Liver (tissue), 8 donors: ENCODE measurements at regions not wholly inside any gene's neighbourhood (a gene's known extent, or its start where the extent isn't known, plus 50 kb on each side); places are given as distances from the start of the nearest gene placed in this dataset.

Source experiments
- DNase-seq: peaks from one replicate; pipeline ENCODE4 v3.0.0-alpha.2; 2017; ENCODE audit warnings: low spot score
- H3K27ac ChIP-seq, 2 donors: one replicate each; pipeline ENCODE4 v1.7.0; 2013; ENCODE audit warnings: inconsistent platforms in 2 of 2, low read length in 2 of 2, control low read depth in 1 of 2, low read depth in 1 of 2, mild to moderate bottlenecking in 1 of 2
- H3K27me3 ChIP-seq, 4 donors: one replicate each; pipeline versions ENCODE4 v1.6.1 to v1.7.0; 2013; ENCODE audit warnings: low read length in 3 of 4, inconsistent platforms in 1 of 4, mild to moderate bottlenecking in 1 of 4, moderate library complexity in 1 of 4; ENCODE audit not compliant: control insufficient read depth in 4 of 4, insufficient read depth in 4 of 4
- H3K36me3 ChIP-seq, 4 donors: one replicate each; pipeline versions ENCODE4 v1.6.1 to v1.7.0; 2013; ENCODE audit warnings: low read length in 3 of 4, mild to moderate bottlenecking in 3 of 4, low read depth in 1 of 4, moderate library complexity in 1 of 4; ENCODE audit not compliant: control insufficient read depth in 4 of 4, insufficient read depth in 3 of 4
- H3K4me1 ChIP-seq, 4 donors: one replicate each; pipeline versions ENCODE4 v1.6.1 to v1.7.0; 2013; ENCODE audit warnings: low read length in 3 of 4, mild to moderate bottlenecking in 3 of 4, moderate library complexity in 1 of 4; ENCODE audit not compliant: control insufficient read depth in 4 of 4, insufficient read depth in 4 of 4
- H3K4me3 ChIP-seq, 3 donors: one replicate each; pipeline versions ENCODE4 v1.6.1 to v1.7.0; 2013; ENCODE audit warnings: low read length in 3 of 3, control low read depth in 1 of 3, low read depth in 1 of 3, mild to moderate bottlenecking in 1 of 3
- H3K9ac ChIP-seq, 2 donors: one replicate each; pipeline ENCODE4 v1.7.0; 2013; ENCODE audit warnings: low read length in 2 of 2, mild to moderate bottlenecking in 2 of 2, moderate library complexity in 2 of 2, control low read depth in 1 of 2, low read depth in 1 of 2
- H3K9me3 ChIP-seq, 4 donors: one replicate each; pipeline versions ENCODE4 v1.6.1 to v1.7.0; 2013; ENCODE audit warnings: low read length in 3 of 4; ENCODE audit not compliant: control insufficient read depth in 4 of 4
- EGR1 ChIP-seq, 2 donors: IDR thresholded peaks; 2 replicates each; pipeline ENCODE4 v1.6.1; 2016 to 2018; ENCODE audit warnings: antibody characterized with exemption in 2 of 2, low read depth in 2 of 2
- FOXA2 ChIP-seq: IDR thresholded peaks from 2 replicates; pipeline ENCODE4 v1.6.1; 2016; ENCODE audit warnings: antibody characterized with exemption
- GABPA ChIP-seq, 2 donors: IDR thresholded peaks in 1 of 2; conservative IDR thresholded peaks in 1 of 2; 2 replicates each; pipeline ENCODE4 v1.6.1; 2016; ENCODE audit warnings: antibody characterized with exemption in 2 of 2, mild to moderate bottlenecking in 1 of 2, moderate library complexity in 1 of 2
- HNF4A ChIP-seq, 2 donors: conservative IDR thresholded peaks; 2 replicates each; pipeline ENCODE4 v1.6.1; 2016; ENCODE audit warnings: antibody characterized with exemption in 2 of 2, mild to moderate bottlenecking in 2 of 2
- HNF4G ChIP-seq: IDR thresholded peaks from 2 replicates; pipeline ENCODE4 v1.6.1; 2016; ENCODE audit warnings: antibody characterized with exemption
- JUND ChIP-seq, 2 donors: IDR thresholded peaks; 2 replicates each; pipeline ENCODE4 v1.6.1; 2016; ENCODE audit warnings: antibody characterized with exemption in 2 of 2
- NR2F2 ChIP-seq: IDR thresholded peaks from 2 replicates; pipeline ENCODE4 v1.6.1; 2016; ENCODE audit warnings: antibody characterized with exemption
- RAD21 ChIP-seq, 2 donors: IDR thresholded peaks; 2 replicates each; pipeline ENCODE4 v1.6.1; 2016; ENCODE audit warnings: antibody characterized with exemption in 2 of 2, mild to moderate bottlenecking in 2 of 2
- RXRA ChIP-seq, 2 donors: IDR thresholded peaks; 2 replicates each; pipeline ENCODE4 v1.6.1; 2017 to 2018; ENCODE audit warnings: antibody characterized with exemption in 2 of 2, mild to moderate bottlenecking in 1 of 2
- SP1 ChIP-seq: IDR thresholded peaks from 2 replicates; pipeline ENCODE4 v1.6.1; 2018; ENCODE audit warnings: antibody characterized with exemption, mild to moderate bottlenecking
- TAF1 ChIP-seq: conservative IDR thresholded peaks from 2 replicates; pipeline ENCODE4 v1.6.1; 2016; ENCODE audit warnings: antibody characterized with exemption, mild to moderate bottlenecking
- YY1 ChIP-seq: IDR thresholded peaks from 2 replicates; pipeline ENCODE4 v1.6.1; 2016; ENCODE audit warnings: antibody characterized with exemption, mild to moderate bottlenecking
- WGBS: extraction: QIAGEN DNeasy Blood & Tissue Kit; methylation state at CpG from one replicate; pipeline ENCODE4 v1.1.7; 2013; 5-methylcytosine and 5-hydroxymethylcytosine counted together
- TF ChIP-seq, protein P1 (sequence below): IDR thresholded peaks from 2 replicates; pipeline ENCODE4 v1.6.1; 2016; ENCODE audit warnings: antibody characterized with exemption
- TF ChIP-seq, protein P2 (sequence below): fragments of 150-350 bp; IDR thresholded peaks from 2 replicates; pipeline ENCODE4 v1.5.1; 2017; ENCODE audit warnings: improper control_type of control experiment, low read depth, low read length; ENCODE audit not compliant: missing input control
- TF ChIP-seq, protein P3 (sequence below): IDR thresholded peaks from 2 replicates; pipeline ENCODE4 v1.6.1; 2016; ENCODE audit warnings: antibody characterized with exemption
- TF ChIP-seq, protein P4 (sequence below): IDR thresholded peaks from 2 replicates; pipeline ENCODE4 v1.6.1; 2016; ENCODE audit warnings: antibody characterized with exemption
- TF ChIP-seq, protein P5 (sequence below): IDR thresholded peaks from 2 replicates; pipeline ENCODE4 v1.6.1; 2016; ENCODE audit warnings: antibody characterized with exemption, mild to moderate bottlenecking
- donor health status: healthy.
- donor health status: healthy.
- donor health status: healthy.
- donor health status: healthy.
- donor health status: healthy.

DNA sequence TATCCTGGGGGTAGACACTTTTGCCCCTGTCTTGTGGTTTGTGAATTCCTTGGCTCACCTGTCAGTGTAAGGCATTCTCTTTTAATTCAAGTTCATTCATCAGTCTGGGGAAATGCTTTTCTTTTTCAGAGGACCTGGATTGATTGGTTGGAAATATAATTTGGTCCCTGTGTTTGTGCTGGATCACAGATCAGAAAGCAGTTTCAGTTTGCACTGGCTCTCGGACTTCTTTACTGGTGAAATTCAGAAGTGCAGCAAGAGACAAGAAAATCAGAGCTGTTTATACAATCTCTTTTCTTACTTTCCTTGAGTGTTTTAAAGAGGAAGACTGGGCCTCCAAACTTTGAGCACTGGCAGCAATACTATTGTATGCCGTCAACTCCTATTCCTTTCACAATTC is 161.8 kb upstream of the KCNJ16 start:
- Histone ChIP-seq H3K4me3 (no peak overlapping the region), H3K27ac (no peak overlapping the region), H3K4me1 (no peaks in the 10 kb centered on the region), H3K27me3 (peaks cover 0 to 3% (median 0%) of the 10 kb centered on the region in 4 donors), H3K36me3 (no peaks in the 10 kb centered on the region), H3K9ac (no peak overlapping the region), H3K9me3 (no peaks in the 10 kb centered on the region)
- TF ChIP-seq NR2F2 (no peak), SP1 (no peak), RXRA (IDR thresholded peaks at IDR 0.05) (no peak), FOXA2 (no peak), HNF4G (no peak), YY1 (no peak), JUND (IDR thresholded peaks at IDR 0.05) (no peak), TAF1 (no peak)
- TF ChIP-seq, protein P1, sequence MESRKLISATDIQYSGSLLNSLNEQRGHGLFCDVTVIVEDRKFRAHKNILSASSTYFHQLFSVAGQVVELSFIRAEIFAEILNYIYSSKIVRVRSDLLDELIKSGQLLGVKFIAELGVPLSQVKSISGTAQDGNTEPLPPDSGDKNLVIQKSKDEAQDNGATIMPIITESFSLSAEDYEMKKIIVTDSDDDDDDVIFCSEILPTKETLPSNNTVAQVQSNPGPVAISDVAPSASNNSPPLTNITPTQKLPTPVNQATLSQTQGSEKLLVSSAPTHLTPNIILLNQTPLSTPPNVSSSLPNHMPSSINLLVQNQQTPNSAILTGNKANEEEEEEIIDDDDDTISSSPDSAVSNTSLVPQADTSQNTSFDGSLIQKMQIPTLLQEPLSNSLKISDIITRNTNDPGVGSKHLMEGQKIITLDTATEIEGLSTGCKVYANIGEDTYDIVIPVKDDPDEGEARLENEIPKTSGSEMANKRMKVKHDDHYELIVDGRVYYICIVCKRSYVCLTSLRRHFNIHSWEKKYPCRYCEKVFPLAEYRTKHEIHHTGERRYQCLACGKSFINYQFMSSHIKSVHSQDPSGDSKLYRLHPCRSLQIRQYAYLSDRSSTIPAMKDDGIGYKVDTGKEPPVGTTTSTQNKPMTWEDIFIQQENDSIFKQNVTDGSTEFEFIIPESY, result no peak
- TF ChIP-seq, protein P2, sequence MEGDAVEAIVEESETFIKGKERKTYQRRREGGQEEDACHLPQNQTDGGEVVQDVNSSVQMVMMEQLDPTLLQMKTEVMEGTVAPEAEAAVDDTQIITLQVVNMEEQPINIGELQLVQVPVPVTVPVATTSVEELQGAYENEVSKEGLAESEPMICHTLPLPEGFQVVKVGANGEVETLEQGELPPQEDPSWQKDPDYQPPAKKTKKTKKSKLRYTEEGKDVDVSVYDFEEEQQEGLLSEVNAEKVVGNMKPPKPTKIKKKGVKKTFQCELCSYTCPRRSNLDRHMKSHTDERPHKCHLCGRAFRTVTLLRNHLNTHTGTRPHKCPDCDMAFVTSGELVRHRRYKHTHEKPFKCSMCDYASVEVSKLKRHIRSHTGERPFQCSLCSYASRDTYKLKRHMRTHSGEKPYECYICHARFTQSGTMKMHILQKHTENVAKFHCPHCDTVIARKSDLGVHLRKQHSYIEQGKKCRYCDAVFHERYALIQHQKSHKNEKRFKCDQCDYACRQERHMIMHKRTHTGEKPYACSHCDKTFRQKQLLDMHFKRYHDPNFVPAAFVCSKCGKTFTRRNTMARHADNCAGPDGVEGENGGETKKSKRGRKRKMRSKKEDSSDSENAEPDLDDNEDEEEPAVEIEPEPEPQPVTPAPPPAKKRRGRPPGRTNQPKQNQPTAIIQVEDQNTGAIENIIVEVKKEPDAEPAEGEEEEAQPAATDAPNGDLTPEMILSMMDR, result no peak
- 89% methylated on average over 2 of the region's 2 CpGs for WGBS
- DNase-seq, result no peak

DNA sequence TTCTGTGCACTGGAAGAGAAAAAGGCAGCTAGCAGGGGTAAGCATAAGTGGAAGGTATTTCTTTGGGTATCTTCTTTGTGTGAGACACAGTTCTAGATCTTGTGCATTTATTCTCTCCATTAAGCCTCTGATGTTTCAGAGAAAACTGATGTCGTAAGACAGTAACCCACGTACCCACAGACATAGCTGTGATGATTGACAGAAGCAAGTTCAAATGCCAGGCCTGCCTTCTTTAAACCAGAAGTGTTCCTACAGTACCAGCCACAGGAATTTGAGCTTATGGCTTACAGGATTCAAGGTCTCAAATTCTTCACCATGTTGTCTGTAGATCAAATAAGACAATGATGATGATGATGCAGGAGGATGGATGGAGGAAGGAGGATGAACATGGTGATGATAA is 161.4 kb upstream of the KCNJ16 start:
- no peak overlapping the region for H3K9ac ChIP-seq
- no peaks in the 10 kb centered on the region for H3K4me1 ChIP-seq
- no peaks in the 10 kb centered on the region for H3K36me3 ChIP-seq
- no peak for DNase-seq
- 91% methylated on average over 2 of the region's 2 CpGs for WGBS
- peaks cover 0 to 3% (median 0%) of the 10 kb centered on the region in 4 donors for H3K27me3 ChIP-seq
- H3K9me3 ChIP-seq, result no peaks in the 10 kb centered on the region
- H3K4me3 ChIP-seq, result no peak overlapping the region
- H3K27ac ChIP-seq, result no peak overlapping the region
- no peak for TF ChIP-seq GABPA (IDR thresholded peaks at IDR 0.05 in 1 of 2, conservative IDR thresholded peaks at IDR 0.05 in 1 of 2)
- TF ChIP-seq, protein P3, sequence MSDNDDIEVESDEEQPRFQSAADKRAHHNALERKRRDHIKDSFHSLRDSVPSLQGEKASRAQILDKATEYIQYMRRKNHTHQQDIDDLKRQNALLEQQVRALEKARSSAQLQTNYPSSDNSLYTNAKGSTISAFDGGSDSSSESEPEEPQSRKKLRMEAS, result no peak
- no peak for TF ChIP-seq HNF4A (conservative IDR thresholded peaks at IDR 0.05)
- TF ChIP-seq HNF4G, result no peak
- no peak for TF ChIP-seq JUND (IDR thresholded peaks at IDR 0.05)
- no peak for TF ChIP-seq TAF1
- TF ChIP-seq, protein P4, sequence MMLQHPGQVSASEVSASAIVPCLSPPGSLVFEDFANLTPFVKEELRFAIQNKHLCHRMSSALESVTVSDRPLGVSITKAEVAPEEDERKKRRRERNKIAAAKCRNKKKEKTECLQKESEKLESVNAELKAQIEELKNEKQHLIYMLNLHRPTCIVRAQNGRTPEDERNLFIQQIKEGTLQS, result no peak
- no peak for TF ChIP-seq RAD21 (IDR thresholded peaks at IDR 0.05)
- TF ChIP-seq RXRA (IDR thresholded peaks at IDR 0.05), result no peak
- TF ChIP-seq, protein P1, result no peak
- TF ChIP-seq, protein P2, result no peak
- no peak for TF ChIP-seq EGR1 (IDR thresholded peaks at IDR 0.05; ENCODE audit: low read depth in 2 of 2)
- no peak for TF ChIP-seq FOXA2
- TF ChIP-seq, protein P5, sequence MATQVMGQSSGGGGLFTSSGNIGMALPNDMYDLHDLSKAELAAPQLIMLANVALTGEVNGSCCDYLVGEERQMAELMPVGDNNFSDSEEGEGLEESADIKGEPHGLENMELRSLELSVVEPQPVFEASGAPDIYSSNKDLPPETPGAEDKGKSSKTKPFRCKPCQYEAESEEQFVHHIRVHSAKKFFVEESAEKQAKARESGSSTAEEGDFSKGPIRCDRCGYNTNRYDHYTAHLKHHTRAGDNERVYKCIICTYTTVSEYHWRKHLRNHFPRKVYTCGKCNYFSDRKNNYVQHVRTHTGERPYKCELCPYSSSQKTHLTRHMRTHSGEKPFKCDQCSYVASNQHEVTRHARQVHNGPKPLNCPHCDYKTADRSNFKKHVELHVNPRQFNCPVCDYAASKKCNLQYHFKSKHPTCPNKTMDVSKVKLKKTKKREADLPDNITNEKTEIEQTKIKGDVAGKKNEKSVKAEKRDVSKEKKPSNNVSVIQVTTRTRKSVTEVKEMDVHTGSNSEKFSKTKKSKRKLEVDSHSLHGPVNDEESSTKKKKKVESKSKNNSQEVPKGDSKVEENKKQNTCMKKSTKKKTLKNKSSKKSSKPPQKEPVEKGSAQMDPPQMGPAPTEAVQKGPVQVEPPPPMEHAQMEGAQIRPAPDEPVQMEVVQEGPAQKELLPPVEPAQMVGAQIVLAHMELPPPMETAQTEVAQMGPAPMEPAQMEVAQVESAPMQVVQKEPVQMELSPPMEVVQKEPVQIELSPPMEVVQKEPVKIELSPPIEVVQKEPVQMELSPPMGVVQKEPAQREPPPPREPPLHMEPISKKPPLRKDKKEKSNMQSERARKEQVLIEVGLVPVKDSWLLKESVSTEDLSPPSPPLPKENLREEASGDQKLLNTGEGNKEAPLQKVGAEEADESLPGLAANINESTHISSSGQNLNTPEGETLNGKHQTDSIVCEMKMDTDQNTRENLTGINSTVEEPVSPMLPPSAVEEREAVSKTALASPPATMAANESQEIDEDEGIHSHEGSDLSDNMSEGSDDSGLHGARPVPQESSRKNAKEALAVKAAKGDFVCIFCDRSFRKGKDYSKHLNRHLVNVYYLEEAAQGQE, result no peak
